HCT116 (cell line): ENCODE measurements at regions not wholly inside any gene's neighbourhood (a gene's known extent, or its start where the extent isn't known, plus 50 kb on each side); places are given as distances from the start of the nearest gene placed in this dataset.

Experiments
- ATAC-seq: fragments of 200-7000 bp; cut with Tn5 transposase; 2 replicates; pipeline ENCODE4 v1.9.1; 2020; ENCODE audit warnings: mild to moderate bottlenecking, moderate library complexity
- BruUV-seq: library from RNA; stranded (reverse); fragments of 400-500 nt; replicated peaks from 2 replicates; lab custom pipeline; 2021; lab: Mats Ljungman, UMichigan
- CTCF ChIA-PET: fragments of 300-600 bp; sonication (Branson Sonifier 250); formaldehyde crosslinking; loops from one replicate; lab custom pipeline; 2021; ENCODE audit warnings: antibody characterized with exemption; lab: Charles Lee
- POLR2A ChIA-PET: fragments of 300-600, 350-600 bp; sonication (Branson Sonifier 250); formaldehyde crosslinking; loops from one replicate; lab custom pipeline; 2021; ENCODE audit warnings: antibody characterized with exemption; lab: Charles Lee
- RAD21 ChIA-PET, 2 experiments: fragments of 300-600 bp; sonication (Branson Sonifier 250); formaldehyde crosslinking; loops; one replicate each; lab custom pipeline; 2023; ENCODE audit warnings: low total read pairs in 2 of 2; ENCODE audit not compliant: uncharacterized antibody in 2 of 2, unreplicated experiment in 2 of 2, low non-redundant PET in 1 of 2; lab: Charles Lee
- DNase-seq: peaks from one replicate; pipeline ENCODE4 v3.0.0-alpha.2; 2010; ENCODE audit warnings: low read depth, low spot score
- H2AFZ ChIP-seq: fragments of 200-600 bp; shearing (Covaris generic), sonication (generic); 2 replicates; pipeline ENCODE4 v1.6.1; 2017; ENCODE audit warnings: low read depth, mixed run types, mixed read lengths, antibody characterized with exemption, low read length; ENCODE audit not compliant: poor library complexity, severe bottlenecking
- H3K27ac ChIP-seq: 2 replicates; pipeline ENCODE4 v1.5.1; 2012; ENCODE audit warnings: low read depth, low read length
- H3K27me3 ChIP-seq: fragments of 200-600 bp; sonication (generic); 2 replicates; pipeline ENCODE4 v1.6.1; 2016; ENCODE audit warnings: mixed run types, low read length, mixed read lengths; ENCODE audit not compliant: insufficient read depth
- H3K36me3 ChIP-seq, 2 experiments: fragments of 200-500 bp in 1 of 2; fragments of 200-600 bp in 1 of 2; sonication (Bioruptor generic) in 1 of 2; sonication (generic) in 1 of 2; 2 replicates each; pipeline versions ENCODE4 v1.5.1 to v1.6.1; 2014 to 2016; ENCODE audit warnings: low read length in 2 of 2, inconsistent platforms in 1 of 2, mixed read lengths in 1 of 2, mixed run types in 1 of 2; ENCODE audit not compliant: insufficient read depth in 2 of 2, control insufficient read depth in 1 of 2
- H3K4me1 ChIP-seq, 2 experiments: fragments of 200-600 bp in 1 of 2; sonication (generic) in 1 of 2; 2 replicates each; pipeline versions ENCODE4 v1.5.1 to v1.6.1; 2012 to 2017; ENCODE audit warnings: low read length in 2 of 2, inconsistent platforms in 1 of 2, mild to moderate bottlenecking in 1 of 2, mixed read lengths in 1 of 2, mixed run types in 1 of 2, moderate library complexity in 1 of 2; ENCODE audit not compliant: insufficient read depth in 2 of 2, control insufficient read depth in 1 of 2
- H3K4me2 ChIP-seq: fragments of 200-600 bp; sonication (generic); 2 replicates; pipeline ENCODE4 v1.6.1; 2017; ENCODE audit warnings: mixed run types, low read length, mixed read lengths
- H3K4me3 ChIP-seq, 2 experiments: fragments of 200-600 bp in 1 of 2; sonication (generic) in 1 of 2; replicated peaks in 1 of 2; 2 replicates each; pipeline ENCODE4 v1.5.1; 2011 to 2016; ENCODE audit warnings: low read length in 2 of 2, control low read depth in 1 of 2, low read depth in 1 of 2, mild to moderate bottlenecking in 1 of 2, mixed read lengths in 1 of 2, mixed run types in 1 of 2
- H3K79me2 ChIP-seq: fragments of 200-600 bp; sonication (generic); 2 replicates; pipeline ENCODE4 v1.6.1; 2017; ENCODE audit warnings: mild to moderate bottlenecking, mixed run types, low read length, moderate library complexity, mixed read lengths; ENCODE audit not compliant: insufficient read depth
- H3K9ac ChIP-seq: fragments of 200-600 bp; sonication (generic); 2 replicates; pipeline ENCODE4 v1.6.1; 2016; ENCODE audit warnings: low read length, mixed read lengths
- H3K9me2 ChIP-seq: fragments of 200-600 bp; sonication (generic), shearing (Covaris generic); 2 replicates; pipeline ENCODE4 v1.6.1; 2017; ENCODE audit warnings: mixed run types, mild to moderate bottlenecking, moderate library complexity; ENCODE audit not compliant: insufficient read depth
- H3K9me3 ChIP-seq, 2 experiments: fragments of 200-500 bp in 1 of 2; fragments of 200-600 bp in 1 of 2; sonication (Bioruptor generic) in 1 of 2; sonication (generic) in 1 of 2; 2 replicates each; pipeline ENCODE4 v1.6.1; 2014 to 2017; ENCODE audit warnings: low read length in 2 of 2, mixed read lengths in 2 of 2, inconsistent platforms in 1 of 2, low read depth in 1 of 2, mild to moderate bottlenecking in 1 of 2, mixed run types in 1 of 2, moderate library complexity in 1 of 2; ENCODE audit not compliant: control insufficient read depth in 1 of 2, insufficient read depth in 1 of 2
- H4K20me1 ChIP-seq: fragments of 200-600 bp; sonication (generic), shearing (Covaris generic); 2 replicates; pipeline ENCODE4 v1.6.1; 2017; ENCODE audit warnings: mixed run types, mild to moderate bottlenecking, moderate library complexity; ENCODE audit not compliant: insufficient read depth
- CBX3 ChIP-seq: IDR thresholded peaks from 2 replicates; pipeline ENCODE4 v1.6.1; 2012; ENCODE audit warnings: low read depth
- EGR1 ChIP-seq: IDR thresholded peaks from 2 replicates; pipeline ENCODE4 v1.6.1; 2012; ENCODE audit warnings: low read depth
- JUND ChIP-seq: IDR thresholded peaks from 2 replicates; pipeline ENCODE4 v1.6.1; 2012
- SRF ChIP-seq: IDR thresholded peaks from 2 replicates; pipeline ENCODE4 v1.6.1; 2012; ENCODE audit warnings: low read depth
- TCF7L2 ChIP-seq: IDR thresholded peaks from 2 replicates; pipeline ENCODE4 v1.7.0; 2011; ENCODE audit warnings: borderline replicate concordance, inconsistent platforms; ENCODE audit not compliant: insufficient read depth, insufficient read length; ENCODE audit errors: extremely low read depth
- YY1 ChIP-seq: IDR thresholded peaks from 2 replicates; pipeline ENCODE4 v1.6.1; 2011; ENCODE audit warnings: low read length, low read depth, moderate library complexity, mild to moderate bottlenecking; ENCODE audit not compliant: insufficient replicate concordance; ENCODE audit errors: extremely low read depth
- intact Hi-C: fragments of 100-400 bp; cut with micrococcal nuclease; formaldehyde crosslinking; loops from 2 replicates; pipeline ENCODE4 v1.10.0; 2022
- TF ChIP-seq, protein P1 (sequence below): IDR thresholded peaks from 2 replicates; pipeline ENCODE4 v1.6.1; 2011; ENCODE audit warnings: mild to moderate bottlenecking, low read length, moderate library complexity; ENCODE audit not compliant: insufficient replicate concordance; ENCODE audit errors: extremely low read depth
- TF ChIP-seq, protein P2 (sequence below): IDR thresholded peaks from 2 replicates; pipeline ENCODE4 v1.6.1; 2012

DNA sequence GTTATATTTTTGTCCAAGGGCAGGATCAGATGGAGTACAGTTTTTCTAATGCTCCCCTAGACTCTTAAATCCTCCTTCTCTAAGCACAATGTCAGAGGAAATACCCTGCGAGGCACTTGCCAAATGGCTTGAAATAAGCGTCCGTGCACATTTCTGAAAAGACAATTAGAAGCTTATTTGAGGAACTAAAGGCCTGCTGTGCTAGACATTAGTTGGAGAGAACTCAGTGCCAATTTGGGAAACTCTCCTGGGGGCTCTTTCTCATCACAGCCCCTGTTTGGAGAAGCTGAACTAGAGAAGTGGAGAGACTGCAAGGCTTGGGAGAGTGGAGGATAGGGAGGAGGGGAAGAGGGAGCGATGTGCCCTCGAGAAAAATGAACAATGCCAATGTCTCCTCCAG, 247.6 kb upstream of the C2CD4B start:
- CTCF ChIA-PET = no interaction called here

DNA sequence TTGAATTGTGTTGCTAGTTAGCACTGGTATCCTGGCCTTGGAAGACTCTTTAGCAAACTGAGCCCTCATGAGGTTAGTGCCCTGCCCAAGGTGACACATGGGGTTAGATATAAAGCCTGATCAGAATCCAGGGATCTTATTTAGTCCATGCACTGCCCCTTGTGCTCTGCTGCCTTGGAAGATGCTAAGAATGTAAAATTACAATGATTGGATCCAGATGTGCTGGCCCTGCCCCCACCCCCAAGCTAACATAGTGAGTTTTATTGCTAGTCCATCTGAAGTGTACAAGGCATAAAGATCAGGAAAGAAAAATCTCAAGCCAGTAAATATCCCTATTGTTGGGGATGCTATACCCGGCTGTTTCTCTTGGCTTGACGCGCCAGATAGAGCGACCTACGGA, 248.1 kb upstream of the C2CD4B start:
- H3K9ac ChIP-seq = no peak overlapping the region
- H4K20me1 ChIP-seq = no peaks in the 10 kb centered on the region
- H3K4me2 ChIP-seq = no peak overlapping the region
- ChIA-PET RAD21 (no interaction called here), CTCF (no interaction called here), POLR2A (no interaction called here)
- H3K27me3 ChIP-seq = no peaks in the 10 kb centered on the region
- H3K4me3 ChIP-seq = no peak overlapping the region
- no peak overlapping the region for H3K27ac ChIP-seq
- H3K9me3 ChIP-seq = no peaks in the 10 kb centered on the region
- no peaks in the 10 kb centered on the region for H3K36me3 ChIP-seq
- no TSS peak for BruUV-seq
- no peak for ATAC-seq
- no peaks in the 10 kb centered on the region for H3K9me2 ChIP-seq
- intact Hi-C loops = no loop called here
- no peaks in the 10 kb centered on the region for H3K79me2 ChIP-seq
- no peaks in the 10 kb centered on the region for H3K4me1 ChIP-seq
- TF ChIP-seq CBX3 = no peak
- TF ChIP-seq EGR1 = no peak
- no peak for TF ChIP-seq JUND
- no peak for TF ChIP-seq YY1
- H2AFZ ChIP-seq = no peak overlapping the region
- no peak for DNase-seq

More for the DNA sequence above, 247.6 kb upstream of the C2CD4B start:
- intact Hi-C loops = no loop called here
- Histone ChIP-seq H3K4me3 (no peak overlapping the region), H3K9me2 (no peaks in the 10 kb centered on the region), H3K9me3 (no peaks in the 10 kb centered on the region), H4K20me1 (no peaks in the 10 kb centered on the region), H3K27ac (no peak overlapping the region), H2AFZ (no peak overlapping the region), H3K4me1 (no peaks in the 10 kb centered on the region), H3K27me3 (no peaks in the 10 kb centered on the region), H3K79me2 (no peaks in the 10 kb centered on the region), H3K4me2 (no peak overlapping the region), H3K36me3 (no peaks in the 10 kb centered on the region), H3K9ac (no peak overlapping the region)
- ChIA-PET RAD21 (no interaction called here), POLR2A (no interaction called here)
- BruUV-seq = no TSS peak
- TF ChIP-seq EGR1 (no peak), TCF7L2 (no peak), SRF (no peak)
- TF ChIP-seq, protein P1, sequence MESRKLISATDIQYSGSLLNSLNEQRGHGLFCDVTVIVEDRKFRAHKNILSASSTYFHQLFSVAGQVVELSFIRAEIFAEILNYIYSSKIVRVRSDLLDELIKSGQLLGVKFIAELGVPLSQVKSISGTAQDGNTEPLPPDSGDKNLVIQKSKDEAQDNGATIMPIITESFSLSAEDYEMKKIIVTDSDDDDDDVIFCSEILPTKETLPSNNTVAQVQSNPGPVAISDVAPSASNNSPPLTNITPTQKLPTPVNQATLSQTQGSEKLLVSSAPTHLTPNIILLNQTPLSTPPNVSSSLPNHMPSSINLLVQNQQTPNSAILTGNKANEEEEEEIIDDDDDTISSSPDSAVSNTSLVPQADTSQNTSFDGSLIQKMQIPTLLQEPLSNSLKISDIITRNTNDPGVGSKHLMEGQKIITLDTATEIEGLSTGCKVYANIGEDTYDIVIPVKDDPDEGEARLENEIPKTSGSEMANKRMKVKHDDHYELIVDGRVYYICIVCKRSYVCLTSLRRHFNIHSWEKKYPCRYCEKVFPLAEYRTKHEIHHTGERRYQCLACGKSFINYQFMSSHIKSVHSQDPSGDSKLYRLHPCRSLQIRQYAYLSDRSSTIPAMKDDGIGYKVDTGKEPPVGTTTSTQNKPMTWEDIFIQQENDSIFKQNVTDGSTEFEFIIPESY = no peak
- TF ChIP-seq, protein P2, sequence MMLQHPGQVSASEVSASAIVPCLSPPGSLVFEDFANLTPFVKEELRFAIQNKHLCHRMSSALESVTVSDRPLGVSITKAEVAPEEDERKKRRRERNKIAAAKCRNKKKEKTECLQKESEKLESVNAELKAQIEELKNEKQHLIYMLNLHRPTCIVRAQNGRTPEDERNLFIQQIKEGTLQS = no peak
- ATAC-seq (no peak), DNase-seq (no peak)
